C4-2B (cell line): ENCODE measurements at regions not wholly inside any gene's neighbourhood (a gene's known extent, or its start where the extent isn't known, plus 50 kb on each side); places are given as distances from the start of the nearest gene placed in this dataset.

Experiments used
- H3K27ac ChIP-seq: fragments of 450-650 bp; 2 replicates; pipeline ENCODE4 v1.5.1; 2017
- CTCF ChIP-seq: fragments of 450-650 bp; conservative IDR thresholded peaks from 2 replicates; pipeline ENCODE4 v1.5.1; 2017; ENCODE audit warnings: mild to moderate bottlenecking
- ZFX ChIP-seq: fragments of 450-650 bp; IDR thresholded peaks from 2 replicates; pipeline ENCODE4 v1.6.1; 2017

- no peak overlapping the region for H3K27ac ChIP-seq
- TF ChIP-seq ZFX = no peak
- no peak for TF ChIP-seq CTCF
Measured at GRCh38 chr5:84727708-84728107, 343.0 kb upstream of the EDIL3 start.

GRCh38 chr5:84725946-84726570 lies 341.4 kb upstream of the EDIL3 start:
- TF ChIP-seq ZFX = no peak
- no peak for TF ChIP-seq CTCF
- H3K27ac ChIP-seq = no peak overlapping the region

GRCh38 chr5:84724683-84725082 lies 340.0 kb upstream of the EDIL3 start:
- TF ChIP-seq ZFX = no peak
- no peak for TF ChIP-seq CTCF
- H3K27ac ChIP-seq = no peak overlapping the region

- H3K27ac ChIP-seq = no peak overlapping the region
- TF ChIP-seq CTCF (no peak), ZFX (no peak)
Measured at GRCh38 chr5:84724181-84724580, 339.5 kb upstream of the EDIL3 start.

- TF ChIP-seq ZFX (no peak), CTCF (no peak)
- H3K27ac ChIP-seq = no peak overlapping the region
Measured at GRCh38 chr5:84718377-84718776, 333.7 kb upstream of the EDIL3 start.

GRCh38 chr5:84715686-84716085 lies 331.0 kb upstream of the EDIL3 start:
- TF ChIP-seq ZFX (no peak), CTCF (no peak)
- H3K27ac ChIP-seq = no peak overlapping the region

- TF ChIP-seq ZFX = no peak
- no peak for TF ChIP-seq CTCF
- H3K27ac ChIP-seq = no peak overlapping the region
Measured at GRCh38 chr5:84715091-84715490, 330.4 kb upstream of the EDIL3 start.
